Glomerular visceral epithelial cell (primary cell): ENCODE measurements at regions not wholly inside any gene's neighbourhood (a gene's known extent, or its start where the extent isn't known, plus 50 kb on each side); places are given as distances from the start of the nearest gene placed in this dataset.

ENCODE experiments used
- DNase-seq: peaks from one replicate; pipeline ENCODE4 v3.0.0-alpha.2; 2016; ENCODE audit errors: extremely low spot score

- no peak for DNase-seq
Measured at GRCh38 chr2:425947-426346, 138.1 kb upstream of the ALKAL2 start.

- no peak for DNase-seq
Measured at GRCh38 chr2:425243-425642, 137.4 kb upstream of the ALKAL2 start.

GRCh38 chr2:424306-425171, 136.6 kb upstream of the ALKAL2 start:
- DNase-seq: peak; percentile 40

- no peak for DNase-seq
Measured at GRCh38 chr2:423479-423878, 135.6 kb upstream of the ALKAL2 start.

- no peak for DNase-seq
Measured at GRCh38 chr2:422676-423435, 135.0 kb upstream of the ALKAL2 start.

- DNase-seq: no peak
Measured at GRCh38 chr2:421406-421805, 133.5 kb upstream of the ALKAL2 start.

GRCh38 chr2:419687-420317, 131.9 kb upstream of the ALKAL2 start:
- DNase-seq: no peak

GRCh38 chr2:417662-418061, 129.8 kb upstream of the ALKAL2 start:
- DNase-seq: no peak

- no peak for DNase-seq
Measured at GRCh38 chr2:417006-417405, 129.1 kb upstream of the ALKAL2 start.

GRCh38 chr2:415986-416610, 128.2 kb upstream of the ALKAL2 start:
- DNase-seq: no peak

GRCh38 chr2:409523-409922, 121.6 kb upstream of the ALKAL2 start:
- DNase-seq: no peak

GRCh38 chr2:407630-408029, 119.7 kb upstream of the ALKAL2 start:
- no peak for DNase-seq

- no peak for DNase-seq
Measured at GRCh38 chr2:406876-407275, 119.0 kb upstream of the ALKAL2 start.

- DNase-seq: no peak
Measured at GRCh38 chr2:406231-406630, 118.3 kb upstream of the ALKAL2 start.

GRCh38 chr2:404581-404980, 116.7 kb upstream of the ALKAL2 start:
- DNase-seq: no peak

- DNase-seq: no peak
Measured at GRCh38 chr2:403682-404081, 115.8 kb upstream of the ALKAL2 start.

- DNase-seq: no peak
Measured at GRCh38 chr2:402721-403120, 114.8 kb upstream of the ALKAL2 start.

GRCh38 chr2:402206-402605, 114.3 kb upstream of the ALKAL2 start:
- DNase-seq: no peak

GRCh38 chr2:401019-401679, 113.3 kb upstream of the ALKAL2 start:
- DNase-seq: no peak

GRCh38 chr2:397926-398325, 110.0 kb upstream of the ALKAL2 start:
- no peak for DNase-seq

- no peak for DNase-seq
Measured at GRCh38 chr2:397521-397920, 109.6 kb upstream of the ALKAL2 start.

GRCh38 chr2:396903-397302, 109.0 kb upstream of the ALKAL2 start:
- DNase-seq: no peak
